H1 (cell line): ENCODE measurements at regions not wholly inside any gene's neighbourhood (a gene's known extent, or its start where the extent isn't known, plus 50 kb on each side); places are given as distances from the start of the nearest gene placed in this dataset.

Source experiments
- CTCF ChIA-PET: fragments of 300-600 bp; sonication (Branson Sonifier 250); formaldehyde crosslinking; loops from one replicate; lab custom pipeline; 2021; ENCODE audit not compliant: partially characterized antibody; lab: Charles Lee
- POLR2A ChIA-PET: fragments of 300-600 bp; sonication (Branson Sonifier 250); formaldehyde crosslinking; loops from one replicate; lab custom pipeline; 2021; ENCODE audit warnings: inconsistent platforms; ENCODE audit not compliant: partially characterized antibody; lab: Charles Lee
- DNase-seq, 2 experiments: peaks; one replicate each; pipeline versions ENCODE4 v3.0.0 to v3.0.0-alpha.2; 2010 to 2022; ENCODE audit warnings: low spot score in 2 of 2, low read depth in 1 of 2, mixed read lengths in 1 of 2
- FAIRE-seq: peaks from 2 replicates; lab custom pipeline; 2011; peaks lifted over from hg19 to GRCh38; lab: Jason Lieb, UNC
- H2AFZ ChIP-seq: 2 replicates; pipeline ENCODE4 v1.8.1; 2012; ENCODE audit warnings: low read length, inconsistent platforms
- H2AK5ac ChIP-seq: 2 replicates; pipeline ENCODE4 v1.6.1; 2013; ENCODE audit warnings: low read depth, low read length
- H2BK120ac ChIP-seq: replicated peaks from 2 replicates; pipeline ENCODE3; 2013; ENCODE audit warnings: low read depth, low read length, inconsistent platforms
- H2BK12ac ChIP-seq: 2 replicates; pipeline ENCODE4 v1.6.1; 2013; ENCODE audit warnings: low read depth, low read length
- H2BK15ac ChIP-seq: 2 replicates; pipeline ENCODE4 v1.6.1; 2013; ENCODE audit warnings: low read length
- H2BK20ac ChIP-seq: 2 replicates; pipeline ENCODE4 v1.6.1; 2013; ENCODE audit warnings: low read length
- H2BK5ac ChIP-seq: 2 replicates; pipeline ENCODE4 v1.6.1; 2013; ENCODE audit warnings: low read depth, low read length
- H3K14ac ChIP-seq: 2 replicates; pipeline ENCODE4 v1.6.1; 2013; ENCODE audit warnings: inconsistent platforms; ENCODE audit not compliant: insufficient read length
- H3K18ac ChIP-seq: 2 replicates; pipeline ENCODE4 v1.6.1; 2013; ENCODE audit warnings: low read length; ENCODE audit errors: extremely low read depth
- H3K23ac ChIP-seq: 2 replicates; pipeline ENCODE4 v1.6.1; 2013; ENCODE audit warnings: inconsistent platforms; ENCODE audit not compliant: insufficient read length
- H3K23me2 ChIP-seq: 2 replicates; pipeline ENCODE4 v1.6.1; 2013; ENCODE audit warnings: low read depth, low read length
- H3K27ac ChIP-seq: 2 replicates; pipeline ENCODE4 v1.6.1; 2011; ENCODE audit warnings: low read depth, low read length, inconsistent platforms
- H3K27me3 ChIP-seq, 4 experiments: replicated peaks in 1 of 4; 1 replicate in 1 of 4; 2 replicates in 3 of 4; pipeline versions ENCODE4 v1.6.1 to v1.8.1; 2011 to 2013; ENCODE audit warnings: low read length in 3 of 4, mild to moderate bottlenecking in 3 of 4, inconsistent platforms in 2 of 4, mixed read lengths in 2 of 4, moderate library complexity in 1 of 4; ENCODE audit not compliant: control insufficient read depth in 3 of 4, insufficient read depth in 3 of 4; ENCODE audit errors: extremely low read depth in 1 of 4
- H3K36me3 ChIP-seq, 4 experiments: 2 replicates each; pipeline versions ENCODE4 v1.6.1 to v1.8.1; 2011 to 2013; ENCODE audit warnings: mild to moderate bottlenecking in 4 of 4, low read length in 3 of 4, moderate library complexity in 2 of 4, control low read depth in 1 of 4, inconsistent platforms in 1 of 4; ENCODE audit not compliant: insufficient read depth in 4 of 4, control insufficient read depth in 2 of 4
- H3K4ac ChIP-seq: replicated peaks from 2 replicates; pipeline ENCODE3; 2013; ENCODE audit warnings: low read length, low read depth, mixed read lengths, inconsistent platforms; ENCODE audit not compliant: insufficient read length
- H3K4me1 ChIP-seq, 4 experiments: replicated peaks in 1 of 4; 1 replicate in 1 of 4; 2 replicates in 3 of 4; pipeline versions ENCODE4 v1.6.1 to v1.8.1; 2011 to 2013; ENCODE audit warnings: low read length in 3 of 4, inconsistent platforms in 2 of 4, mixed read lengths in 1 of 4; ENCODE audit not compliant: insufficient read depth in 4 of 4, control insufficient read depth in 3 of 4
- H3K4me2 ChIP-seq, 2 experiments: 2 replicates each; pipeline versions ENCODE4 v1.6.1 to v1.8.1; 2011 to 2013; ENCODE audit warnings: low read depth in 2 of 2, low read length in 2 of 2, control low read depth in 1 of 2, inconsistent platforms in 1 of 2, mild to moderate bottlenecking in 1 of 2; ENCODE audit not compliant: insufficient read depth in 1 of 2
- H3K4me3 ChIP-seq, 4 experiments: fragments of 200-600, 300-600 bp in 1 of 4; sonication (generic), shearing (Covaris generic), sonication (Bioruptor Twin) in 1 of 4; 2 replicates each; pipeline versions ENCODE4 v1.5.1 to v1.8.1; 2011 to 2016; ENCODE audit warnings: low read length in 4 of 4, low read depth in 3 of 4, control low read depth in 2 of 4, inconsistent platforms in 2 of 4, mild to moderate bottlenecking in 2 of 4, mixed read lengths in 1 of 4, moderate library complexity in 1 of 4; ENCODE audit not compliant: insufficient read depth in 2 of 4; ENCODE audit errors: extremely low read depth in 1 of 4
- H3K56ac ChIP-seq: replicated peaks from 2 replicates; pipeline ENCODE3; 2013; ENCODE audit warnings: low read depth, mild to moderate bottlenecking, mixed read lengths, low read length, inconsistent platforms; ENCODE audit not compliant: insufficient read length
- H3K79me1 ChIP-seq: 2 replicates; pipeline ENCODE4 v1.6.1; 2013; ENCODE audit warnings: low read depth, low read length, control low read depth
- H3K79me2 ChIP-seq, 2 experiments: 2 replicates each; pipeline versions ENCODE4 v1.6.1 to v1.8.1; 2012 to 2013; ENCODE audit warnings: low read length in 2 of 2, mild to moderate bottlenecking in 2 of 2, inconsistent platforms in 1 of 2; ENCODE audit not compliant: insufficient read depth in 2 of 2, control insufficient read depth in 1 of 2
- H3K9ac ChIP-seq, 4 experiments: replicated peaks in 1 of 4; 1 replicate in 1 of 4; 2 replicates in 3 of 4; pipeline versions ENCODE4 v1.6.1 to v1.8.1; 2011 to 2013; ENCODE audit warnings: low read depth in 3 of 4, low read length in 3 of 4, control low read depth in 2 of 4, mild to moderate bottlenecking in 2 of 4, moderate library complexity in 2 of 4, inconsistent platforms in 1 of 4; ENCODE audit errors: extremely low read depth in 1 of 4
- H3K9me3 ChIP-seq, 2 experiments: 2 replicates each; pipeline versions ENCODE4 v1.6.1 to v1.8.1; 2012 to 2013; ENCODE audit warnings: mild to moderate bottlenecking in 2 of 2, moderate library complexity in 2 of 2, control low read depth in 1 of 2, inconsistent platforms in 1 of 2, low read depth in 1 of 2, low read length in 1 of 2, mixed read lengths in 1 of 2; ENCODE audit not compliant: insufficient read depth in 2 of 2
- H4K20me1 ChIP-seq, 2 experiments: replicated peaks in 1 of 2; 2 replicates each; pipeline versions ENCODE3 to v1.8.1; 2011 to 2013; ENCODE audit warnings: inconsistent platforms in 2 of 2, low read length in 2 of 2, mild to moderate bottlenecking in 1 of 2; ENCODE audit not compliant: insufficient read depth in 2 of 2, control insufficient read depth in 1 of 2
- H4K5ac ChIP-seq: 2 replicates; pipeline ENCODE4 v1.6.1; 2013; ENCODE audit warnings: low read length, low read depth, mixed read lengths, inconsistent platforms; ENCODE audit not compliant: insufficient read length
- H4K8ac ChIP-seq: 2 replicates; pipeline ENCODE4 v1.8.0; 2013; ENCODE audit warnings: mild to moderate bottlenecking, moderate library complexity, low read length, inconsistent platforms; ENCODE audit not compliant: insufficient read depth; ENCODE audit errors: extremely low read depth
- H4K91ac ChIP-seq: replicated peaks from 2 replicates; pipeline ENCODE3; 2013; ENCODE audit warnings: low read length, mixed read lengths, inconsistent platforms; ENCODE audit not compliant: insufficient read length
- CBX5 ChIP-seq: fragments of 300-800, 300-1000 bp; sonication (generic); IDR thresholded peaks from 2 replicates; pipeline ENCODE4 v1.7.1; 2016; ENCODE audit warnings: antibody characterized with exemption, low read length, low read depth
- EGR1 ChIP-seq: IDR thresholded peaks from 2 replicates; pipeline ENCODE4 v1.6.1; 2011; ENCODE audit warnings: low read depth, low read length, borderline replicate concordance
- EP300 ChIP-seq, 2 experiments: IDR thresholded peaks; 1 replicate in 1 of 2; 2 replicates in 1 of 2; pipeline ENCODE4 v1.6.1; 2011 to 2012; ENCODE audit warnings: low read depth in 2 of 2, low read length in 2 of 2, mild to moderate bottlenecking in 2 of 2, borderline replicate concordance in 1 of 2, inconsistent platforms in 1 of 2, moderate library complexity in 1 of 2
- GTF2F1 ChIP-seq: IDR thresholded peaks from 2 replicates; pipeline ENCODE4 v1.6.1; 2012; ENCODE audit warnings: low read depth, low read length, improper control_type of control experiment, borderline replicate concordance
- KDM1A ChIP-seq: fragments of 200-600, 300-600 bp; sonication (generic); IDR thresholded peaks from 2 replicates; pipeline ENCODE4 v1.7.1; 2016; ENCODE audit warnings: mild to moderate bottlenecking, low read length, borderline replicate concordance
- PHF8 ChIP-seq: fragments of 200-600 bp; sonication (generic); conservative IDR thresholded peaks from 2 replicates; pipeline ENCODE4 v1.7.1; 2012; ENCODE audit warnings: low read depth, mild to moderate bottlenecking, inconsistent platforms, low read length, moderate library complexity
- RBBP5 ChIP-seq: IDR thresholded peaks from 2 replicates; pipeline ENCODE4 v1.7.1; 2012; ENCODE audit warnings: low read depth, mild to moderate bottlenecking, inconsistent platforms, low read length, moderate library complexity, borderline replicate concordance
- SAP30 ChIP-seq: fragments of 300-600 bp; sonication (generic); IDR thresholded peaks from 2 replicates; pipeline ENCODE4 v1.7.1; 2012; ENCODE audit warnings: low read length, moderate library complexity, mild to moderate bottlenecking, inconsistent platforms; ENCODE audit not compliant: insufficient read depth, insufficient replicate concordance
- TAF1 ChIP-seq: IDR thresholded peaks from 2 replicates; pipeline ENCODE4 v1.6.1; 2011; ENCODE audit warnings: mild to moderate bottlenecking, low read depth, low read length
- TAF7 ChIP-seq: optimal IDR thresholded peaks from 2 replicates; pipeline ENCODE3; 2011; ENCODE audit warnings: low read depth, mild to moderate bottlenecking, inconsistent platforms, low read length, moderate library complexity, borderline replicate concordance
- TEAD4 ChIP-seq: IDR thresholded peaks from 2 replicates; pipeline ENCODE4 v1.6.1; 2012; ENCODE audit warnings: low read depth, low read length, inconsistent platforms, mixed read lengths
- TF ChIP-seq, protein P1 (sequence below): IDR thresholded peaks from 2 replicates; pipeline ENCODE4 v1.6.1; 2011; ENCODE audit warnings: low read length, improper control_type of control experiment

DNA sequence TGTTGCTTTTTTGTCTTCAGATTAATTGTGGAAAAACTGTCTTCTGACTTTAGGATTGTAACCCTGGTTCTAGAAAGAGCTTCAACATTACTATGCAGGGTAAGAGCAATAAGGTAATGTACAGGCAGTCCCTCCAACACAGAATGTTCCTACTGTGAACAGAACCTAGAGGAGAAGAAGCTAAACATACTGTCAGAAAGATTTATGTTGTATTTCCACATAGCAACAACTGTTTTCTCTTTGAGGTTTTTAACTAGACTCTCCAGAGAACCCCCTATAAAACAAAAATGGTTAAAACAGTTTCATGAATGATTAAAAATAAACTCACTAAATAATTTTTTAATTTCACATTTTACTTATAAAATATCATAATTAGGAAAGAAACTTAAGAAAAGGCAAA, 64.3 kb upstream of the NAA35 start:
- H3K9ac ChIP-seq = no peak overlapping the region
- H4K8ac ChIP-seq = no peak overlapping the region
- no peak overlapping the region for H3K23ac ChIP-seq
- H3K4ac ChIP-seq = no peak overlapping the region
- no peaks in the 10 kb centered on the region for H3K36me3 ChIP-seq
- ChIA-PET POLR2A (interaction anchor here (0.9 kb wide), 1 partner anchor 31 kb away, joined by 3 read pairs; no protein-coding TSS in a partner anchor), CTCF (interaction anchor here (0.6 to 3.2 kb wide), 6 partner anchors 9 to 178 kb away, joined by 3 to 15 read pairs (median 3); no protein-coding TSS in a partner anchor)
- no peak overlapping the region for H3K18ac ChIP-seq
- H4K5ac ChIP-seq = no peak overlapping the region
- H3K79me1 ChIP-seq = no peaks in the 10 kb centered on the region
- H2AFZ ChIP-seq = no peak overlapping the region
- peaks cover 0 to 3% (median 2%) of the 10 kb centered on the region in 4 experiments; a peak in 4 of 7 replicates for H3K4me1 ChIP-seq
- H3K9me3 ChIP-seq = peaks cover 0 to 2% of the 10 kb centered on the region in 2 experiments; a peak in 1 of 4 replicates
- TF ChIP-seq EGR1 = no peak
- no peak for TF ChIP-seq TAF7
- TF ChIP-seq KDM1A = no peak
- TF ChIP-seq CBX5 = no peak
- no peak for TF ChIP-seq EP300 (IDR thresholded peaks at IDR 0.05; ENCODE audit: borderline replicate concordance in 1 of 2, low read depth in 2 of 2, low read length in 2 of 2)
- no peak for TF ChIP-seq SAP30
- no peak for TF ChIP-seq RBBP5
- TF ChIP-seq GTF2F1 = no peak
- no peak for TF ChIP-seq TAF1
- TF ChIP-seq TEAD4 = no peak
- TF ChIP-seq, protein P1, sequence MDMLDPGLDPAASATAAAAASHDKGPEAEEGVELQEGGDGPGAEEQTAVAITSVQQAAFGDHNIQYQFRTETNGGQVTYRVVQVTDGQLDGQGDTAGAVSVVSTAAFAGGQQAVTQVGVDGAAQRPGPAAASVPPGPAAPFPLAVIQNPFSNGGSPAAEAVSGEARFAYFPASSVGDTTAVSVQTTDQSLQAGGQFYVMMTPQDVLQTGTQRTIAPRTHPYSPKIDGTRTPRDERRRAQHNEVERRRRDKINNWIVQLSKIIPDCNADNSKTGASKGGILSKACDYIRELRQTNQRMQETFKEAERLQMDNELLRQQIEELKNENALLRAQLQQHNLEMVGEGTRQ = no peak
- no peak for TF ChIP-seq PHF8
- FAIRE-seq (no peak), DNase-seq (no peak)
- no peak overlapping the region for H2BK15ac ChIP-seq
- no peak overlapping the region for H3K14ac ChIP-seq
- no peak overlapping the region for H4K91ac ChIP-seq
- H3K23me2 ChIP-seq = no peaks in the 10 kb centered on the region
- no peak overlapping the region for H2BK20ac ChIP-seq
- no peak overlapping the region for H3K27ac ChIP-seq
- H2BK12ac ChIP-seq = no peak overlapping the region
- no peaks in the 10 kb centered on the region for H3K79me2 ChIP-seq
- H2BK5ac ChIP-seq = no peak overlapping the region
- no peaks in the 10 kb centered on the region for H4K20me1 ChIP-seq
- no peak overlapping the region for H3K4me3 ChIP-seq
- no peak overlapping the region for H3K56ac ChIP-seq
- no peaks in the 10 kb centered on the region for H3K27me3 ChIP-seq
- no peak overlapping the region for H3K4me2 ChIP-seq
- H2BK120ac ChIP-seq = no peak overlapping the region
- no peak overlapping the region for H2AK5ac ChIP-seq
